SIG-M5 treated with dmso at 0.1 percent for 504 hours (cell line): ENCODE measurements at regions not wholly inside any gene's neighbourhood (a gene's known extent, or its start where the extent isn't known, plus 50 kb on each side); places are given as distances from the start of the nearest gene placed in this dataset.

Source experiments
- DNase-seq: peaks from one replicate; lab custom pipeline; 2025; ENCODE audit not compliant: unreplicated experiment; lab: John Stamatoyannopoulos, UW

GRCh38 chr7:155962191-155962967 lies 150.1 kb upstream of the SHH start:
- DNase-seq = peak; percentile 21

- DNase-seq = no peak
Measured at GRCh38 chr7:155961241-155962190, 149.3 kb upstream of the SHH start.

- DNase-seq = no peak
Measured at GRCh38 chr7:155959894-155960293, 147.6 kb upstream of the SHH start.

GRCh38 chr7:155956977-155957376 lies 144.7 kb upstream of the SHH start:
- DNase-seq = no peak

- no peak for DNase-seq
Measured at GRCh38 chr7:155955367-155955635, 143.0 kb upstream of the SHH start.

- no peak for DNase-seq
Measured at GRCh38 chr7:155954550-155955366, 142.5 kb upstream of the SHH start.

GRCh38 chr7:155953781-155954549 lies 141.7 kb upstream of the SHH start:
- no peak for DNase-seq

GRCh38 chr7:155953501-155953778 lies 141.2 kb upstream of the SHH start:
- DNase-seq = no peak

GRCh38 chr7:155951554-155952158 lies 139.4 kb upstream of the SHH start:
- no peak for DNase-seq

- no peak for DNase-seq
Measured at GRCh38 chr7:155950898-155951553, 138.8 kb upstream of the SHH start.

- no peak for DNase-seq
Measured at GRCh38 chr7:155948845-155949244, 136.6 kb upstream of the SHH start.

- no peak for DNase-seq
Measured at GRCh38 chr7:155948423-155948822, 136.2 kb upstream of the SHH start.

- no peak for DNase-seq
Measured at GRCh38 chr7:155947051-155947450, 134.8 kb upstream of the SHH start.

- no peak for DNase-seq
Measured at GRCh38 chr7:155945670-155946325, 133.5 kb upstream of the SHH start.

- no peak for DNase-seq
Measured at GRCh38 chr7:155944901-155945300, 132.6 kb upstream of the SHH start.

GRCh38 chr7:155943251-155943899 lies 131.1 kb upstream of the SHH start:
- DNase-seq = no peak

- DNase-seq = no peak
Measured at GRCh38 chr7:155942226-155942950, 130.1 kb upstream of the SHH start.

GRCh38 chr7:155941688-155942087 lies 129.4 kb upstream of the SHH start:
- no peak for DNase-seq
